ENCODE measurements at regions not wholly inside any gene's neighbourhood (a gene's known extent, or its start where the extent isn't known, plus 50 kb on each side); places are given as distances from the start of the nearest gene placed in this dataset.
A peak's percentile ranks its signal among the peaks of the same experiment; 100 is the strongest.

DNA sequence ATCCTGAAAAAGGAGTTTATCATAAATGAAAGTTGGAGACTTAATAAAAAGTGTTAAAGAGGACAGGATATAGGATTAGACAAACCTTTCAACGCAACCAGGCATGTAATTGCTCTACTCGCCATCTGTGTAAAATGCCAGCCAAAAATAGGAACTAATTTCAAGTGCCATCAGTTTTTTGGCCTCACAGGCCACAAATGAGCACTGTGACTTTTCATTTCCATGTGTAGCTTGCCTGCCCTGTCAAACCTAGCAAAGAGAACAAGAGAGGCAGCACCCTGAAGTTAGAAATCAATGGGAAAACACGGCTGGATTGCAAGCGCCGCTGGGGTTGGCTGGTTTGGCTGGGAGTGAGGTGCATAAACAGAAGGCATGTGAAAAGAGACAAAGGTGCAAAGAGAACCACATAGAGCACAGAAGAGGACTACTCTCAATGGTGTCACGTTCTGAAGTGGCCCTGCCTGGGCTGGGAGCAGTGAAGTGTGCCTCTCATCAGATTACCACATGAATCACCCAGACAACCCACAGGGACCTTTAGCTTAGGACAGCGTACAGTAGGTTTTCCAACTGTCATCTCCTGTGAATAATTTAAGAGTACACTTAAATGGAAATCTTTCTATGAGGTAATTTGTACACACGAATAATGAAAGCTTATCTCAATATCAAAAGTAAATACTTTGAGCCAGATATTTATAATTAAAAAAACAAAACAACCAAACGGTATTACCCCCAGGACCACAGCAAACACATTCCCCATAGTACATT, 78.0 kb upstream of the NHSL1 start:
- no peak for DNase-seq (ENCODE audit: low read depth, low spot score)

DNA sequence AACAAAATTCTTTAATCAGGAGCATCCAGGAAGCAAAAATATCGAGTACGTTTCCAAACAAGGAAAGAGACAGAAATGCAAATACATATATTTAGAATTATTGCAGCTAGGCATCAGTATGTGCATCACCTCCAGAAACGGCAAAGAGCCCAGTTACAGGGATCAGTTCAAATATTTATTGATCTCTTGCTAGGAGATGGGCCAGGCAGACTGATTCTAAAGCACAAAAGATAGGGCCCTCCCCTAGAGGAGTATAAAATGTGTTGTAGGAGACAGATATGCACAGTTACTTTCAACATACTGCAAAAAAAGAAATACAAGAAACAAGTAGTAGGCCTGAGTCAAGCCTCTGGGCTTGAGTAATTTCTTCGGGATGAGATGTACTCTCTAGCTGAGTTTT, 80.7 kb upstream of the NHSL1 start:
- DNase-seq (ENCODE audit: low read depth, low spot score), result no peak

- no peak for DNase-seq (ENCODE audit: low read depth, low spot score)
Observed at GRCh38 chr6:138580801-138581200, 81.5 kb upstream of the NHSL1 start.

GRCh38 chr6:138582573-138582972, 83.3 kb upstream of the NHSL1 start:
- no peak for DNase-seq (ENCODE audit: low read depth, low spot score)

GRCh38 chr6:138586638-138587037, 87.3 kb upstream of the NHSL1 start:
- no peak for DNase-seq (ENCODE audit: low read depth, low spot score)

DNA sequence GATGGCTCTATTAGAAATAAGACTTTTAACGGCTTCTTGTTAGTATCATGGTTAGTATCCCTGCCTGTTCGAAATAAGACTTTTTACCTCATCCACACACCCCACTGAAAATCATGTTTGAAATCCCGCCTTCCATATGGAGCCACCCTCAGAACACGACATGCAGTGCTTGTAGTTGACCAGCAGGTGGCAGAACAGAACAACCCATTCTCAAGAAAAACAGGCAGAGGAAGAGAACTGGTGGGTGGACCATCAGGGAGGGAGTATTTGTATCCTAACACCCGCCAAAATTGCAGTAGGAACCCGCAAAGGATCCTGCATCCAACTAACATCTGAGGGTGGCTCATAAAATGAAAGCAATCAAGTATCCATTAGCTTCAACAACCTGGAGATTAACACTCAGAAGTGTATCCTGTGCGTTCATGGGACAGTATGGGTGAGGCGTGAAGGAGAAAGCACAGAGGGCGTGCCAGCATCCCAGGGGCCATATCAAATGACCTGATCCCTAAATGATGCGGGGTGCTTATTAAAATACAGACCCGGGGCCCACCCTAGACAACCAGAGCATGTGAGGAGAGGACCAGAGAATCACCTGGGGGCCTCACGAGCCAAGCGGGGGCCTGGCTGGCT, 89.6 kb upstream of the NHSL1 start:
- peak; percentile 50 for DNase-seq (ENCODE audit: low read depth, low spot score)

DNA sequence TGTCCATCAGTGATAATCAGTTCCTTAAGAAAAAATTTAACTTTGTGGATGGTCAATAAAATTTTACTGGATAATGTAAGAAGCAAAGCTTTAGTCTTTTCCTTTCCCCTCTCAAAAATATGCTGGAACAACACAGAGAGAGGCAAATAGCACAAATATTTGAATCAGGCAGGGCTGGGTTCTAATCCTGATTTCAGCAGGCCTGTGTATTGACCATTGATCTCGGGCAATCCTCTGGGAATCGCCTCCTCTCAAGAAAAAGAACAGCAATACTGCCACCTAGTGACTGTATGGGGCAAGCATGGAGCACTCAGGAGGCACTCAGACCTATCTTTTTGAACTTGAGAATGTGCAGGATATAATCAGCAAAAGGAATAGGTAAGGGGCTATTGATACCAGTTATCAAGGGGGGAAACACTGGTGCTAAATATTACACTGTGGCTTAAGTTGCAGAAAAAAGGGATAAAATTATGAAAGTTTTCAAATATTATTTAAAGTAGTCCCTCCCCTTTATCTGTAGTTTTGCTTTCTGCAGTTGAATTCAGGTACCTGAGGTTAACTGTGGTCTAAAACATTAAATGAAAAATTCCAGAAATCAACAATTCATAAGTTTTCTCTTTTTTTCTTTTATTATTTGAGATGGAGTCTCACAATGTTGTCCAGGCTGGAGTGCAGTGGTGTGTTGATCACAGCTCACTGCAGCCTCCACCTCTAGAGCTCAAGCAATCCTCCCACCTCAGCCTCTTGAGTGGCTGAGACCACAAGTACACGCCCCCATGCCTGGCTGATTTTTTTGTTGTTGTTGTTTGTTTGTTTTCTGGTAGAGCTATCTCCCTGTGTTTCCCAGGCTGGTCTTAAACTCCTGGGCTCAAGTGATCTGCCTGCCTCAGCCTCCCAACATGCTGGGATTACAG, 91.8 kb upstream of the NHSL1 start:
- peak; percentile 33 for DNase-seq (ENCODE audit: low read depth, low spot score)

- no peak for DNase-seq (ENCODE audit: low read depth, low spot score)
Observed at GRCh38 chr6:138592749-138593123, 93.4 kb upstream of the NHSL1 start.

GRCh38 chr6:138593124-138593877, 94.0 kb upstream of the NHSL1 start:
- peak; percentile 78 for DNase-seq (ENCODE audit: low read depth, low spot score)

DNA sequence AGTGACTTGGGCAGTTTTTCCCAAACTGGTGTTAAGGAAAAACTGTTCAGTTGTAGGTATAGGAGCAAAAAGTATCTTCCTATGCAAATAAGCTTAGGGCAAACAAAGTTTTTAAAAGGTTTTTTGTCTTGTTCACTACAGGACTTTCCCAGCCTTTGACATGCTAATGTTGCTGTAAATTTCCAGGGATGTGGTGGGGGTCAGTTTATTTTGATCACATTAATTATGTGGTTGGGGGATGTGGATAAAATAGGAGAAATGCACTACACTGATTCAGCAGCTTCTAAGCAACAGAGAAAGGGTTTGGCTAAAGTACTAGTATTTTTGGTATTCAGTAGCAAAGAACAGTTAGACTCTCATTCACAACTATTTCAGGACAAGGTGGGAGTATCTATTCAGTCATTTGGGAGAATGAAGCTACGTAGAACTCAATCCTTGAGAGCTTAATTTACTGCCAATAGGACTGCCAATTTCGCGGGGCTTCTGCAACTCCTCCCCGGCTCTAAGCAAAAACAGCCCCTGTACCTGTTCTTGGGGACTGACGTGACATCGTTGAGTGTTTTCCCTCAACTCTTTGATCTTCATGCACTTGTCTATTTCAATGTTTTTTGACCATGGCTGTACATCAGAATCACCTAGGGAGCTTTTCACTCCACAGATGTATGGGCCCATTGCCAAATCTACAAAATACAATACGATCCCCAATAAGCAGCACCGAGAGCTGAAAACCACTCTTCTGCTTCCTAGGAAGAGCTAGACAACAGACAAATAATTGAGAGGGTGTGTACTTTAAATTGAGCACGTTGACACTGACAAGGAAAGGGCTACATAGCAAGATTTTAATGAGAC, 94.8 kb upstream of the NHSL1 start:
- DNase-seq (ENCODE audit: low read depth, low spot score), result no peak

- no peak for DNase-seq (ENCODE audit: low read depth, low spot score)
Observed at GRCh38 chr6:138594758-138595140, 95.5 kb upstream of the NHSL1 start.

- no peak for DNase-seq (ENCODE audit: low read depth, low spot score)
Observed at GRCh38 chr6:138596126-138596525, 96.8 kb upstream of the NHSL1 start.

GRCh38 chr6:138596591-138596990, 97.3 kb upstream of the NHSL1 start:
- no peak for DNase-seq (ENCODE audit: low read depth, low spot score)

- no peak for DNase-seq (ENCODE audit: low read depth, low spot score)
Observed at GRCh38 chr6:138597336-138597735, 98.0 kb upstream of the NHSL1 start.

GRCh38 chr6:138598562-138599173, 99.4 kb upstream of the NHSL1 start:
- no peak for DNase-seq (ENCODE audit: low read depth, low spot score)

DNA sequence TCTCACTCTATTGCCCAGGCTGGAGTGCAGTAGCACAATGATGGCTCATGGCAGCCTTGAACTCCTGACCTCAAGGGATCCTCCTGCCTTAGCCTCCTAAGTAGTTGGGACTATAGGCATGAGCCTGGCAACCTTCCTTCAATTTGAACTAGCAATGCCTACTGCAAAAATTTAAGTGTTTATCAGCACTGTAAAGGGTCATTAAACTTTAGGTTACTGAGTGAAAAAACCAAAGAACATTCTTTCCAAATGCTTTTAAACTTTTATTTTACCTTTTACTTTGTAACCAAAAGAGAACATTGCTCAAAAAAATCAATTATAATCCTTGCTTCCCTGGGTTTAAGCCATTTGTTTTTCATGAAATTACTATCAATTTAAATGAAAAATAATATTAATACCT, 101.0 kb upstream of the NHSL1 start:
- no peak for DNase-seq (ENCODE audit: low read depth, low spot score)

GRCh38 chr6:138600726-138601125, 101.4 kb upstream of the NHSL1 start:
- DNase-seq (ENCODE audit: low read depth, low spot score), result no peak

DNA sequence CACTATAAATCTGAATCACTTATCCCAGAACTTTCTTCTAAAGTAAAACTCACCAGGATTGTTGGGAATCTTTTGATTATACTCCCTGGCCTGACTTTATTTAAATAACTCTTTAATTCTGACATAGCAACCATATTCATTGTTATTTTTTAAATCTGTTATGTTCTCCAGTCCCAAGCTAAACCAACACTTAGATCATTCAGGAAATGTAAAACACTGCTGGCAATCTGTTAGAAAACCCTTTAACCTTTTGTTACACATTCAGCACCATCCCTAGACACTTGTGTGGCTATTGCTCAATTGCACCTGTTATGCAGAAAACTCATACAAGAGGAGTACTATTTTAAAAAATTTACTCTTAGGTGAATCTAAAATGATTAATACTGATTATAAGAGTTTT, 101.8 kb upstream of the NHSL1 start:
- DNase-seq (ENCODE audit: low read depth, low spot score), result no peak

- no peak for DNase-seq (ENCODE audit: low read depth, low spot score)
Observed at GRCh38 chr6:138605958-138606357, 106.7 kb upstream of the NHSL1 start.
